Thoracic aorta (tissue), 2 donors: ENCODE measurements at regions not wholly inside any gene's neighbourhood (a gene's known extent, or its start where the extent isn't known, plus 50 kb on each side); places are given as distances from the start of the nearest gene placed in this dataset.

Experiments used
- ATAC-seq: fragments of 150-250 bp; one replicate; pipeline ENCODE4 v1.8.0; 2017; ENCODE audit warnings: low read depth; ENCODE audit not compliant: insufficient number of reproducible peaks, low FRiP score
- DNase-seq: peaks from one replicate; pipeline ENCODE4 v3.0.0-alpha.2; 2020; ENCODE audit warnings: low spot score
- H3K27ac ChIP-seq, 2 donors: fragments of 200-600 bp; sonication (generic); 1 replicate in 1 of 2; 2 replicates in 1 of 2; pipeline ENCODE4 v1.5.1; 2016; ENCODE audit warnings: mild to moderate bottlenecking in 2 of 2, moderate library complexity in 2 of 2
- H3K27me3 ChIP-seq: fragments of 200-600 bp; sonication (generic); replicated peaks from 2 replicates; pipeline ENCODE4 v1.6.0; 2016; ENCODE audit warnings: mild to moderate bottlenecking; ENCODE audit not compliant: insufficient read depth
- H3K36me3 ChIP-seq: fragments of 200-600 bp; sonication (generic); one replicate; pipeline ENCODE4 v1.5.1; 2016
- H3K4me1 ChIP-seq, 2 donors: fragments of 200-600 bp; sonication (generic); 1 replicate in 1 of 2; 2 replicates in 1 of 2; pipeline versions ENCODE4 v1.5.1 to v1.6.0; 2016; ENCODE audit warnings: low read depth in 2 of 2, mild to moderate bottlenecking in 1 of 2; ENCODE audit not compliant: control insufficient read depth in 1 of 2
- H3K4me3 ChIP-seq: fragments of 200-600 bp; sonication (generic); 2 replicates; pipeline ENCODE4 v1.5.1; 2016; ENCODE audit warnings: mild to moderate bottlenecking
- H3K9me3 ChIP-seq: fragments of 200-600 bp; sonication (generic); 2 replicates; pipeline ENCODE4 v1.5.1; 2016
- TF ChIP-seq, protein P1 (sequence below): fragments of 200-600 bp; sonication (generic); IDR thresholded peaks from one replicate; pipeline ENCODE4 v1.5.1; 2019; ENCODE audit warnings: antibody characterized with exemption

DNA sequence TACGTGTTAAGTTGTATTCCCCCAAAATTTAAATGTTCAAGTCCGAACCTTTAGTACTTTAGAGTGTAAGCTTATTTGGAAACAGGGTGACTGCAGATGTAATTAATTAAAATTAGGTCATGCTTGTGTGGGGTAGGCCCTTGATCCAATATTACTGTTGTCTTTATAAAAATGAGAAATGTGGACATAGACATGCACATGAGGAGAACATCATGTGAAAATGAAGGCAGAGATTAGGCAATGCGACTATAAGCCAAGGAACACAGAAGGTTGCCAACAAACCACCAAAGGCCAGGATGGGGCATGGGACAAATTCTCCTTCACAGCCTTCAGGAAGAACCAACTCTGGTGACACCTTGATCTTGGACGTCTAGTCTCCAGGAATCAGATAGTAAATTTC, 1698.4 kb upstream of the SLC10A2 start:
- ATAC-seq, result no peak
- H3K4me1 ChIP-seq, result no peaks in the 10 kb centered on the region
- H3K4me3 ChIP-seq, result no peak overlapping the region
- TF ChIP-seq, protein P1, sequence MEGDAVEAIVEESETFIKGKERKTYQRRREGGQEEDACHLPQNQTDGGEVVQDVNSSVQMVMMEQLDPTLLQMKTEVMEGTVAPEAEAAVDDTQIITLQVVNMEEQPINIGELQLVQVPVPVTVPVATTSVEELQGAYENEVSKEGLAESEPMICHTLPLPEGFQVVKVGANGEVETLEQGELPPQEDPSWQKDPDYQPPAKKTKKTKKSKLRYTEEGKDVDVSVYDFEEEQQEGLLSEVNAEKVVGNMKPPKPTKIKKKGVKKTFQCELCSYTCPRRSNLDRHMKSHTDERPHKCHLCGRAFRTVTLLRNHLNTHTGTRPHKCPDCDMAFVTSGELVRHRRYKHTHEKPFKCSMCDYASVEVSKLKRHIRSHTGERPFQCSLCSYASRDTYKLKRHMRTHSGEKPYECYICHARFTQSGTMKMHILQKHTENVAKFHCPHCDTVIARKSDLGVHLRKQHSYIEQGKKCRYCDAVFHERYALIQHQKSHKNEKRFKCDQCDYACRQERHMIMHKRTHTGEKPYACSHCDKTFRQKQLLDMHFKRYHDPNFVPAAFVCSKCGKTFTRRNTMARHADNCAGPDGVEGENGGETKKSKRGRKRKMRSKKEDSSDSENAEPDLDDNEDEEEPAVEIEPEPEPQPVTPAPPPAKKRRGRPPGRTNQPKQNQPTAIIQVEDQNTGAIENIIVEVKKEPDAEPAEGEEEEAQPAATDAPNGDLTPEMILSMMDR, result no peak
- no peaks in the 10 kb centered on the region for H3K9me3 ChIP-seq
- no peak for DNase-seq
- no peaks in the 10 kb centered on the region for H3K27me3 ChIP-seq
- H3K36me3 ChIP-seq, result no peaks in the 10 kb centered on the region
- no peak overlapping the region for H3K27ac ChIP-seq

DNA sequence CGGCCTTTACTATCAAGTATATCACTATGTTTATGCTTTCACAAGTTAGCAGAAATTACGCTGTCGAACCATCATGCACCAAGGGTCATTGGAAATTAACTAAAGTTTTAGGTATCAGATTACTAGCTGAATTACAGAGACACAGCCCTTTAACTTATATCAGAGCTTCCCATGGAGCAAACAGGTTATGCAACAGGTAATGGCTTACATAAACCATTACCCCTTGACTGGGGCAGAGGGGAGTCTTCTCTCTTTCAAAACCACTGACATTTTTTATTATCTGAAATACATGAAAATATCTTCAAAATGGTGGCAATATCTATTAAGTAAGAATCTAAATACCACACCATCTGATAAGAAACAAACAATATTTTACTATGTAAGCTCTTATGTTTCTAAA, 1692.9 kb upstream of the SLC10A2 start:
- DNase-seq, result no peak
- Histone ChIP-seq H3K27ac (no peak overlapping the region), H3K36me3 (no peaks in the 10 kb centered on the region), H3K4me3 (no peak overlapping the region), H3K9me3 (no peaks in the 10 kb centered on the region), H3K4me1 (no peaks in the 10 kb centered on the region), H3K27me3 (no peaks in the 10 kb centered on the region)
- TF ChIP-seq, protein P1, result no peak
- ATAC-seq, result no peak

DNA sequence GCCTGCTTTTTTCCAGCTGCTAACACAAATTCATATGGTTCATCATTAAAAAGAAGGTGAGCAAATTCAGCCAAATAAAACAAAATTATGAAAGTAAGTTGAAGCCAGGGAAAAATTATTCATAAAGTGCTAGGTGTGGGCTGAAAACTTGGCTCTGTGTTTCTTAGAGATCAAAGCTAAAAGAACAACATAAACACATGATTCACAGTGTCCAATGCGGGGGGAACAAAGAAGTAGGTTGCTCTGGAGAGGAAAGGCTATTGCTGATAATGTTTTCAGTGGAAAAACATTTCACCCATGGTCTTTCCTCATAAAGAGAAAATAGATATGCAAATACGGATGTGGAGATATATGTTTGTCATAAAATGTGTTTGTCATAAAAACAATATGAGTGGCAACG, 1691.5 kb upstream of the SLC10A2 start:
- ATAC-seq, result no peak
- no peak overlapping the region for H3K4me3 ChIP-seq
- H3K27ac ChIP-seq, result no peak overlapping the region

DNA sequence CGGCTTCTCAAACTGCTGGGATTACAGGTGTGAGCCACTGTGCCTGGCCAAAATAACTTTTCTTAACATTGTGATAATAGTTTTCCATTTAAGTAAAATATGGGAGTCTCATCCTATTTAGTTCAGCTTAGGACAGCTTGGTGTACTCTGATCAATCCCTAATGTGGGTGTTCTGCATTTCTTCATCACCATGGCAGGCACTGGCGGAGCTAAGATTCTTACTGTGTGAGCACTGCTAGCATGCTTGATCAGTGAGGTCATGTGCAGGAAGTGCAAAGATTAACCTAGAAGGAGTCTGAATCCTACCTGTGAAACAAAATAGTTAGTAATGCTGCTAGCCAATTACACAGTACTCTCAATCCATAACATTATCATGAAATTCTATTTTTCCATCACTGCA, 1684.2 kb upstream of the SLC10A2 start:
- Histone ChIP-seq H3K4me3 (no peak overlapping the region), H3K9me3 (no peaks in the 10 kb centered on the region), H3K36me3 (no peaks in the 10 kb centered on the region), H3K27ac (no peak overlapping the region), H3K4me1 (no peaks in the 10 kb centered on the region), H3K27me3 (no peaks in the 10 kb centered on the region)
- ATAC-seq (no peak), DNase-seq (no peak)
- TF ChIP-seq, protein P1, result no peak

More for the DNA sequence above, 1691.5 kb upstream of the SLC10A2 start:
- TF ChIP-seq, protein P1, result no peak
- DNase-seq, result no peak
- no peaks in the 10 kb centered on the region for H3K36me3 ChIP-seq
- H3K27me3 ChIP-seq, result no peaks in the 10 kb centered on the region
- no peaks in the 10 kb centered on the region for H3K4me1 ChIP-seq
- H3K9me3 ChIP-seq, result no peaks in the 10 kb centered on the region

DNA sequence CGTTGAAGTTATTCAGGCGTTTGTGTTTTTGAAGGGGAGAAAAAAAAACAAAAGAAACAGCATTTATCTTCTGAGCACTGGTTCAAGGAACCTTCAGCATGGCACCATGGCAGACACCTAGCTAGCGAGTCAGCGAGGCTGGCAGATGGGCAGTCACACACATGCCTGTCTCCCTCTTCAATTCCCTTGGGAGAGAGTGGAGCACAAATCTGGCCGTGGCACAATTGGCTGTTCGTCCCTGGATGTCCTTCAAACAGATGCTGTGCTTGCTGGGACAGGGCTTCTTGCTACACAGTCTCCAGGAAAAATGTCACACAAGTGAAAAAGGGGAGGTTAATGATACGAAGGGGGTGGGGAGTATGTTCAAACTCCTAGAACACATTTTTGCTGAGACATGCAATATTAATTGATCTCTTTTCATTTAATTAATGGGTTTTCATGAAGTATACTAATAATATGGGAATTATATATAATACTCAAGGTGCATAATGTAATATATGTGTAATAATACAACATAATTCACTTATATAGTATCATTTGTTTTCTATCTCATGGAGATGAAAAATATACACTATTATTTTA, 1674.5 kb upstream of the SLC10A2 start:
- no peak overlapping the region for H3K27ac ChIP-seq
- no peaks in the 10 kb centered on the region for H3K9me3 ChIP-seq
- H3K4me1 ChIP-seq, result no peaks in the 10 kb centered on the region
- no peaks in the 10 kb centered on the region for H3K27me3 ChIP-seq
- TF ChIP-seq, protein P1, result no peak
- ATAC-seq (no peak), DNase-seq (no peak)
- H3K4me3 ChIP-seq, result no peak overlapping the region
- H3K36me3 ChIP-seq, result no peaks in the 10 kb centered on the region
